Breast epithelium (tissue), 4 donors: ENCODE measurements at regions not wholly inside any gene's neighbourhood (a gene's known extent, or its start where the extent isn't known, plus 50 kb on each side); places are given as distances from the start of the nearest gene placed in this dataset.

ENCODE experiments used
- DNase-seq, 2 donors: peaks; one replicate each; pipeline ENCODE4 v3.0.0-alpha.2; 2019; ENCODE audit warnings: low spot score in 2 of 2
- H3K27ac ChIP-seq, 2 donors: fragments of 200-600 bp; sonication (generic) in 1 of 2; one replicate each; pipeline ENCODE4 v1.5.1; 2016 to 2019; ENCODE audit warnings: mild to moderate bottlenecking in 1 of 2
- H3K27me3 ChIP-seq, 2 donors: fragments of 200-600 bp; sonication (generic) in 1 of 2; one replicate each; pipeline versions ENCODE4 v1.5.1 to v1.6.0; 2017 to 2019; ENCODE audit warnings: control low read depth in 1 of 2, mild to moderate bottlenecking in 1 of 2
- H3K36me3 ChIP-seq: fragments of 200-600 bp; one replicate; pipeline ENCODE4 v1.5.1; 2019
- H3K4me1 ChIP-seq, 2 donors: fragments of 200-600 bp; sonication (generic); one replicate each; pipeline ENCODE4 v1.5.1; 2016 to 2019; ENCODE audit warnings: control low read depth in 1 of 2
- H3K4me3 ChIP-seq, 3 donors: fragments of 200-600 bp; sonication (generic); 1 replicate in 2 of 3; 2 replicates in 1 of 3; pipeline ENCODE4 v1.5.1; 2016 to 2019; ENCODE audit warnings: mild to moderate bottlenecking in 3 of 3, moderate library complexity in 2 of 3
- H3K9me3 ChIP-seq, 2 donors: fragments of 200-600 bp; sonication (generic) in 1 of 2; one replicate each; pipeline ENCODE4 v1.5.1; 2016 to 2019; ENCODE audit warnings: control low read depth in 1 of 2
- POLR2A ChIP-seq: fragments of 450-650 bp; IDR thresholded peaks from one replicate; pipeline ENCODE4 v1.6.1; 2016; ENCODE audit warnings: antibody characterized with exemption, mild to moderate bottlenecking, moderate library complexity
- POLR2AphosphoS5 ChIP-seq, 3 donors: sonication (generic); formaldehyde crosslinking; IDR thresholded peaks; one replicate each; pipeline ENCODE4 v1.6.1; 2017; ENCODE audit warnings: antibody characterized with exemption in 3 of 3
- intact Hi-C: fragments of 100-400 bp; cut with DNase I; formaldehyde crosslinking; loops from one replicate; pipeline ENCODE4 v1.15.1; 2023; ENCODE audit warnings: low total_unique reads
- TF ChIP-seq, protein P1 (sequence below), 3 donors: fragments of 450-650 bp; IDR thresholded peaks; one replicate each; pipeline ENCODE4 v1.5.1; 2016 to 2017; ENCODE audit warnings: antibody characterized with exemption in 3 of 3, mild to moderate bottlenecking in 3 of 3, moderate library complexity in 3 of 3

DNA sequence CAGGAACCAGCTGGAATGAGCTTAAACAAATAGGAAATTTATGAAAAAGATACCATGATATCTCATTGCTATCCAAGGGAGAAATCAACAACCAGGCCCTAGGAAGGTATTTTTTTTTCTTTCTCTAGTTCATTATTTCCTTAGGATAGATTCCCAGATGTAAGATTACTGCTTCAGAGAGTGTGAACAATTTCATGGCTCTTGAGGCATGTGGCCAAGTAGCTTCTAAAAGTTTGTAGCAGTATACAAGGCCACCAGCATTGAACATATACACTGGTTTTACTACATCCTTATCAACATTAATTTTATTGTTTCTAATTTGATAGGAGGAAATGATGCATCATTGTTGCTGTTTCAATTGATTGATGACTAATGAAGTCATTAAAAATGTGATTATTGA is 201.2 kb downstream of the SREK1 start:
- no peaks in the 10 kb centered on the region for H3K36me3 ChIP-seq
- H3K4me1 ChIP-seq: no peaks in the 10 kb centered on the region
- intact Hi-C loops: loop anchor here (5.0 kb wide), 1 partner anchor 123 kb away; no protein-coding TSS in a partner anchor
- H3K27me3 ChIP-seq: no peaks in the 10 kb centered on the region
- TF ChIP-seq, protein P1, sequence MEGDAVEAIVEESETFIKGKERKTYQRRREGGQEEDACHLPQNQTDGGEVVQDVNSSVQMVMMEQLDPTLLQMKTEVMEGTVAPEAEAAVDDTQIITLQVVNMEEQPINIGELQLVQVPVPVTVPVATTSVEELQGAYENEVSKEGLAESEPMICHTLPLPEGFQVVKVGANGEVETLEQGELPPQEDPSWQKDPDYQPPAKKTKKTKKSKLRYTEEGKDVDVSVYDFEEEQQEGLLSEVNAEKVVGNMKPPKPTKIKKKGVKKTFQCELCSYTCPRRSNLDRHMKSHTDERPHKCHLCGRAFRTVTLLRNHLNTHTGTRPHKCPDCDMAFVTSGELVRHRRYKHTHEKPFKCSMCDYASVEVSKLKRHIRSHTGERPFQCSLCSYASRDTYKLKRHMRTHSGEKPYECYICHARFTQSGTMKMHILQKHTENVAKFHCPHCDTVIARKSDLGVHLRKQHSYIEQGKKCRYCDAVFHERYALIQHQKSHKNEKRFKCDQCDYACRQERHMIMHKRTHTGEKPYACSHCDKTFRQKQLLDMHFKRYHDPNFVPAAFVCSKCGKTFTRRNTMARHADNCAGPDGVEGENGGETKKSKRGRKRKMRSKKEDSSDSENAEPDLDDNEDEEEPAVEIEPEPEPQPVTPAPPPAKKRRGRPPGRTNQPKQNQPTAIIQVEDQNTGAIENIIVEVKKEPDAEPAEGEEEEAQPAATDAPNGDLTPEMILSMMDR (IDR thresholded peaks at IDR 0.05): no peak
- TF ChIP-seq POLR2AphosphoS5 (IDR thresholded peaks at IDR 0.05): no peak
- no peak for TF ChIP-seq POLR2A
- H3K4me3 ChIP-seq: no peak overlapping the region
- H3K9me3 ChIP-seq: no peaks in the 10 kb centered on the region
- H3K27ac ChIP-seq: no peak overlapping the region
- DNase-seq: no peak

DNA sequence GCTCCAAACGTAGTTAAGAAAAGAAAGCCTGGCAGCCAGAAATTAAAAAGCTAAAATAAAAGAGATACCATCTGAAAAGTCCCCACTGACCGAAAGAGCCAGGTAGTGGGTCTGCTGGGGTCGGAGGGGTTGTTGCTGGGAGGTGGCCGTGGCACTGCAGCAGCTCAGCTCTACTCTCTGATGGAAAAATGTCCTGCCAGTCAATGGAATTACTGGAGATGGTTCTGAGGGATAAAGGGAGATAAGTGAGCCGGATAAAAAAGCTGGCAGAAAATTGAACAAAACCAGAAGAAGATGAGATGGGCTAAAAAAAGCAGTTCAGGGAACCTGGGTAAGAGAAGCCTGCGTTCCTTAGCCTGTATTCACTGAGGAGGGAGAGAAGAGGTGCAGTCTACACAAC is 202.8 kb downstream of the SREK1 start:
- intact Hi-C loops: loop anchor here (5.0 kb wide), 1 partner anchor 125 kb away; no protein-coding TSS in a partner anchor
- no peaks in the 10 kb centered on the region for H3K27me3 ChIP-seq
- TF ChIP-seq, protein P1 (IDR thresholded peaks at IDR 0.05): no peak
- TF ChIP-seq POLR2A: no peak
- no peak for TF ChIP-seq POLR2AphosphoS5 (IDR thresholded peaks at IDR 0.05)

DNA sequence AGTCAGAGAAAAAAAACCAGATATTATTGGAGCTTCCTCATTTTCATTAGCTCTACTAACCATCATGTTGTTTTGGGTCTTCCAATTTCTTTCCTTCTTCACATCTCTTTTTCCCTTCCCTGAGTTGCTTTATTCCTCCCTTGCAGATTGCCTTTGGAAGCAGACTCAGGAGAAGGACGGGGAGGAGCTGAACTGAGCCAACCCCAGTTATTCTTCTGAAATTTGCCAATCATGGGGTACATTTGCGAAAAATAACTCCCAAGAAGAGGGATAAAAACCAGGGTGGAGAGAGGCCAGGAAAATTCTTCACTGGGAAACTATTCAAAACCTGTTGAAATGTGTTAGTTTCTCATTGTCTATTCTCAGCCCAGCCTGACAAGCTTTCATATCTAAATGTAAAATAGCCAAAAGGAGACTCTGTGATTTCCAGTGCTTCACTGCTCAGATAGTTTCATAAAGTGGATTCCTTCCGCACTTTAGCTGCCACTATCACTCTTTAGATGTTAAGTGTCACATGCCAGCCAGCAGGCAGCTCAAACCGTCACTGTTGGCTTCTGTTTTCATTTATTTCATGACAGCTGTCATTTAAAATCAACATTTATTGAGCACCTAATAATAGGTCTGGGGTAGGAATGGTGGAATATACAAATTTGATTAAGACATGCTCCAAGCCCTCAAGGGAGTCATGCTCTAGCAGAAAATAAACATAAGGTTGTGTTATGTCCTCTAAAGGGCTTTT is 204.5 kb downstream of the SREK1 start:
- Histone ChIP-seq H3K4me3 (no peak overlapping the region), H3K27ac (no peak overlapping the region), H3K4me1 (no peaks in the 10 kb centered on the region), H3K9me3 (no peaks in the 10 kb centered on the region), H3K36me3 (no peaks in the 10 kb centered on the region), H3K27me3 (no peaks in the 10 kb centered on the region)
- no peak for DNase-seq
- TF ChIP-seq, protein P1 (IDR thresholded peaks at IDR 0.05): no peak
- TF ChIP-seq POLR2AphosphoS5 (IDR thresholded peaks at IDR 0.05) (no peak), POLR2A (no peak)
- intact Hi-C loops: loop anchor here (5.0 kb wide), 1 partner anchor 126 kb away; no protein-coding TSS in a partner anchor

More for the DNA sequence above, 202.8 kb downstream of the SREK1 start:
- Histone ChIP-seq H3K4me1 (no peaks in the 10 kb centered on the region), H3K9me3 (no peaks in the 10 kb centered on the region), H3K4me3 (no peak overlapping the region), H3K27ac (no peak overlapping the region), H3K36me3 (no peaks in the 10 kb centered on the region)
- DNase-seq: no peak

DNA sequence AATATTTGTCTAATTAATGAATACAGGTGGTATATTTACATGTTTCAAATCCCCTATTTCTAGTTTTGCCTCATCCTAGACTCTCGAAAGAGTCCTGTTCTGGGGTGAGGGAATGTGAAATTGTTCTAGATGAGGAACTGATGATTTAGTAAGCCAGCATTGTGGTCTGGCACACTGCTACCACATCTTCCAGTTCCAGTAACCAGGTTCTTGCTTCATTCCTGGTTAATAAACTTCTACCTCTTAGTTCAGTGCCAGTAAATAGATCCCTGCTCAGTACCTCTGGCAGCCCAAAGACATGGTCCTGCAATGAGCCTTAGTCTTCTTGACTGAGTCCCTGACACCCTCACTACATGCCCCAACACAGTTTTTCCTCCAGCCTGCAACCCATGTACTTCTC is 207.7 kb downstream of the SREK1 start:
- no peaks in the 10 kb centered on the region for H3K36me3 ChIP-seq
- intact Hi-C loops: no loop called here
- H3K4me1 ChIP-seq: no peaks in the 10 kb centered on the region
- no peak for DNase-seq
- no peak overlapping the region for H3K4me3 ChIP-seq
- H3K27ac ChIP-seq: no peak overlapping the region
- no peaks in the 10 kb centered on the region for H3K27me3 ChIP-seq
- H3K9me3 ChIP-seq: no peaks in the 10 kb centered on the region
- TF ChIP-seq POLR2A (no peak), POLR2AphosphoS5 (IDR thresholded peaks at IDR 0.05) (no peak)
- TF ChIP-seq, protein P1 (IDR thresholded peaks at IDR 0.05): no peak

DNA sequence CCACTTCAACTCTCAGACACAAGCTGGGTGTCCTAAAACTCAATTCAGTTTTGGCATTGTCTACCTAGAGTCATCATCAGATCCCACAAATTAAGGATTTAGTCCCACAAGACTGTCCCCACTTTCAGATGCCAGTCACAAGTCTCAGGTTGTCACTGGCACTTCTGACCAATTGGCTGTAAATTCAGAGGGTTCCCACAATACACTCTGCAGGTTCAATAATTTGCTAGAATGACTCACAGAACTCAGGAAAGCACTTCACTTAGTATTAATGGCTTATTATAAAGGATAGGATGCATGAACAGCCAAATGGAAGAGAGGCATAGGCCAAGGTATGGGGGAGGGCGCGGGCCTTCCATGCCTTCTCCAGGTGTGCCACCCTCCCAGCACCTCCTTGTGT is 209.1 kb downstream of the SREK1 start:
- H3K4me1 ChIP-seq: no peaks in the 10 kb centered on the region
- no peak for TF ChIP-seq POLR2AphosphoS5 (IDR thresholded peaks at IDR 0.05)
- TF ChIP-seq POLR2A: no peak
- TF ChIP-seq, protein P1 (IDR thresholded peaks at IDR 0.05): no peak

More for the DNA sequence above, 209.1 kb downstream of the SREK1 start:
- no peak for DNase-seq
- intact Hi-C loops: no loop called here
- Histone ChIP-seq H3K4me3 (no peak overlapping the region), H3K27ac (no peak overlapping the region), H3K36me3 (no peaks in the 10 kb centered on the region), H3K27me3 (no peaks in the 10 kb centered on the region), H3K9me3 (no peaks in the 10 kb centered on the region)
